ENCODE measurements at regions not wholly inside any gene's neighbourhood (a gene's known extent, or its start where the extent isn't known, plus 50 kb on each side); places are given as distances from the start of the nearest gene placed in this dataset.

- no peak overlapping the region for H3K27ac ChIP-seq (ENCODE audit: low read depth, low read length)
- TF ChIP-seq CTCF (IDR thresholded peaks at IDR 0.05; ENCODE audit: low read depth, low read length), result no peak
- CTCF ChIA-PET, result interaction anchor here (10.3 kb wide), 1 partner anchor 160 kb away, joined by 174 read pairs; the partner anchor contains the start of gene IL6
Measured at GRCh38 chr7:22566176-22566575, 66.2 kb upstream of the STEAP1B start.

GRCh38 chr7:22565315-22565811, 65.4 kb upstream of the STEAP1B start:
- ChIA-PET CTCF (interaction anchor here (0.6 to 10.3 kb wide), 5 partner anchors 161 to 661 kb away, joined by 3 to 174 read pairs (median 4); partner anchors contain the start of gene IL6), POLR2A (interaction anchor here (0.6 to 5.6 kb wide), 4 partner anchors 12 to 309 kb away, joined by 3 to 50 read pairs (median 6); partner anchors contain the start of gene IL6)
- no peak for TF ChIP-seq CTCF (IDR thresholded peaks at IDR 0.05; ENCODE audit: low read depth, low read length)
- Histone ChIP-seq H3K27me3 (ENCODE audit: control insufficient read depth, insufficient read depth, low read length) (no peaks in the 10 kb centered on the region), H3K9me3 (ENCODE audit: control insufficient read depth, insufficient read depth, low read length) (no peaks in the 10 kb centered on the region), H3K4me3 (ENCODE audit: low read depth, low read length) (peak overlapping the region; percentile 8; the same call in 1 of the 2 replicates), H3K27ac (ENCODE audit: low read depth, low read length) (peak overlapping the region; percentile 32)
- no peak for DNase-seq (ENCODE audit: low read depth, low spot score)

More at GRCh38 chr7:22566176-22566575, 66.2 kb upstream of the STEAP1B start:
- Histone ChIP-seq H3K27me3 (ENCODE audit: control insufficient read depth, insufficient read depth, low read length) (no peaks in the 10 kb centered on the region), H3K4me3 (ENCODE audit: low read depth, low read length) (no peak overlapping the region), H3K9me3 (ENCODE audit: control insufficient read depth, insufficient read depth, low read length) (no peaks in the 10 kb centered on the region)
- POLR2A ChIA-PET, result no interaction called here
- DNase-seq (ENCODE audit: low read depth, low spot score), result no peak

DNA sequence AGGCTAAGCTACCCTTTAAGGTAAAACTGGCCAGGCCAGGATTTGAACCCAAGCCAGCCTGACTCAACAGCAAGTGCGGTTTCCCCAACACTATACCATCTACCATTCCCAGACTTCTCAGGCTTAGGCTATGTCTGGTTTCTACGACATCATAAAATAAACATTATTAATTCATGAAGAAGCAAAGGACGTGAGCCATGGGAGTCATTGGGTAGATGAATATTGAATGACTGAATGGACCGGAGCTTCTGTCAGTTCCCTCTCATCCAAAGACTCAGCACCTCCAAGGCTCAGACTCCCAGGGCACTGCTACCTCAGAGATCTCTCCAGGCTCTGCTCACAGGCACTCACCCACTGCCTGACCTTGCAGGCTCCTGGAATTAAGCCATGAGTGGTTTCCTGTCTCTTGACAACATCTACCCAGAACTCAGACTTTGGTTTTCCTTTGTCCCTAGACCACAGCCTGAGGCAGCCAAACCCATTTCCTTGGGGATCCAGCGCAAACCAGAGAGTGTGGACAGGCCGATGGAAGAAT, 64.6 kb upstream of the STEAP1B start:
- POLR2A ChIA-PET, result interaction anchor here (5.6 kb wide), 1 partner anchor 13 kb away, joined by 50 read pairs; no protein-coding TSS in a partner anchor
- no peak for DNase-seq (ENCODE audit: low read depth, low spot score)

GRCh38 chr7:22563621-22564241, 63.7 kb upstream of the STEAP1B start:
- no peaks in the 10 kb centered on the region for H3K9me3 ChIP-seq (ENCODE audit: control insufficient read depth, insufficient read depth, low read length)
- no peak for TF ChIP-seq CTCF (IDR thresholded peaks at IDR 0.05; ENCODE audit: low read depth, low read length)
- POLR2A ChIA-PET, result interaction anchor here (0.6 to 5.6 kb wide), 5 partner anchors 14 to 266 kb away, joined by 5 to 50 read pairs (median 5); partner anchors contain the start of gene IL6
- peak overlapping the region; percentile 53 for H3K27ac ChIP-seq (ENCODE audit: low read depth, low read length)
- no peaks in the 10 kb centered on the region for H3K27me3 ChIP-seq (ENCODE audit: control insufficient read depth, insufficient read depth, low read length)
- peak overlapping the region; percentile 53 for H3K4me3 ChIP-seq (ENCODE audit: low read depth, low read length)
- no peak for DNase-seq (ENCODE audit: low read depth, low spot score)
- CTCF ChIA-PET, result interaction anchor here (0.8 to 10.3 kb wide), 3 partner anchors 163 to 492 kb away, joined by 3 to 174 read pairs (median 18); partner anchors contain the start of gene IL6

More for the DNA sequence above, 64.6 kb upstream of the STEAP1B start:
- no peaks in the 10 kb centered on the region for H3K9me3 ChIP-seq (ENCODE audit: control insufficient read depth, insufficient read depth, low read length)
- H3K4me3 ChIP-seq (ENCODE audit: low read depth, low read length), result no peak overlapping the region
- CTCF ChIA-PET, result interaction anchor here (2.5 to 10.3 kb wide), 2 partner anchors 162 to 491 kb away, joined by 18 to 174 read pairs; partner anchors contain the start of gene IL6
- no peak overlapping the region for H3K27ac ChIP-seq (ENCODE audit: low read depth, low read length)
- no peaks in the 10 kb centered on the region for H3K27me3 ChIP-seq (ENCODE audit: control insufficient read depth, insufficient read depth, low read length)
- no peak for TF ChIP-seq CTCF (IDR thresholded peaks at IDR 0.05; ENCODE audit: low read depth, low read length)

Data from AG04450 (cell line).